Retinal pigment epithelial cell (primary cell): ENCODE measurements at regions not wholly inside any gene's neighbourhood (a gene's known extent, or its start where the extent isn't known, plus 50 kb on each side); places are given as distances from the start of the nearest gene placed in this dataset.

ENCODE experiments used
- DNase-seq: peaks from one replicate; pipeline ENCODE4 v3.0.0-alpha.2; 2010; ENCODE audit warnings: low read depth
- H3K4me3 ChIP-seq: 2 replicates; pipeline ENCODE4 v1.5.1; 2011; ENCODE audit warnings: mild to moderate bottlenecking, low read length, control low read depth, moderate library complexity
- CTCF ChIP-seq: conservative IDR thresholded peaks from 2 replicates; pipeline ENCODE4 v1.5.1; 2011; ENCODE audit warnings: low read depth, low read length, control low read depth, inconsistent platforms

- no peak for TF ChIP-seq CTCF
- no peak overlapping the region for H3K4me3 ChIP-seq
- no peak for DNase-seq
Measured at GRCh38 chr22:22155146-22155545, 89.4 kb upstream of the VPREB1 start.

GRCh38 chr22:22154040-22154439, 90.5 kb upstream of the VPREB1 start:
- no peak overlapping the region for H3K4me3 ChIP-seq
- TF ChIP-seq CTCF = no peak
- no peak for DNase-seq

GRCh38 chr22:22151308-22151707, 93.3 kb upstream of the VPREB1 start:
- no peak overlapping the region for H3K4me3 ChIP-seq
- no peak for DNase-seq
- TF ChIP-seq CTCF = no peak

- no peak for DNase-seq
- TF ChIP-seq CTCF = no peak
- H3K4me3 ChIP-seq = no peak overlapping the region
Measured at GRCh38 chr22:22150457-22150856, 94.1 kb upstream of the VPREB1 start.

- DNase-seq = no peak
- no peak for TF ChIP-seq CTCF
- no peak overlapping the region for H3K4me3 ChIP-seq
Measured at GRCh38 chr22:22148905-22149304, 95.7 kb upstream of the VPREB1 start.

GRCh38 chr22:22144858-22145257, 99.7 kb upstream of the VPREB1 start:
- no peak overlapping the region for H3K4me3 ChIP-seq
- peak; percentile 41 for TF ChIP-seq CTCF
- DNase-seq = no peak

- no peak for TF ChIP-seq CTCF
- H3K4me3 ChIP-seq = no peak overlapping the region
- no peak for DNase-seq
Measured at GRCh38 chr22:22143448-22143847, 101.1 kb upstream of the VPREB1 start.
